WTC11 (cell line): ENCODE measurements at regions not wholly inside any gene's neighbourhood (a gene's known extent, or its start where the extent isn't known, plus 50 kb on each side); places are given as distances from the start of the nearest gene placed in this dataset.

Experiments used
- ATAC-seq: fragments of 200-7000 bp; cut with Tn5 transposase; 2 replicates; pipeline ENCODE4 v1.10.0; 2021; ENCODE audit warnings: mild to moderate bottlenecking, moderate library complexity
- CTCF ChIA-PET: fragments of 300-600 bp; sonication (Branson Sonifier 250); formaldehyde crosslinking; loops from one replicate; lab custom pipeline; 2021; ENCODE audit warnings: antibody characterized with exemption; lab: Charles Lee
- POLR2A ChIA-PET: fragments of 350-600 bp; sonication (Branson Sonifier 250); formaldehyde crosslinking; loops from one replicate; lab custom pipeline; 2021; ENCODE audit warnings: antibody characterized with exemption; lab: Charles Lee
- DNase-seq: peaks from one replicate; pipeline ENCODE4 v3.0.0; 2021; ENCODE audit warnings: low spot score
- H3K27ac Mint-ChIP-seq: 2 replicates; pipeline ENCODE4 v1.8.0; 2021; ENCODE audit warnings: mixed read lengths
- H3K27me3 Mint-ChIP-seq: 2 replicates; pipeline ENCODE4 v1.8.0; 2021; ENCODE audit warnings: low read depth, mild to moderate bottlenecking, moderate library complexity, mixed read lengths
- H3K36me3 Mint-ChIP-seq: 2 replicates; pipeline ENCODE4 v1.8.0; 2021; ENCODE audit warnings: mixed read lengths
- H3K4me1 Mint-ChIP-seq: 2 replicates; pipeline ENCODE4 v1.8.0; 2022; ENCODE audit warnings: mixed read lengths
- H3K4me3 Mint-ChIP-seq: 2 replicates; pipeline ENCODE4 v1.8.0; 2021; ENCODE audit warnings: mild to moderate bottlenecking, moderate library complexity, mixed read lengths
- H3K9me3 Mint-ChIP-seq: 2 replicates; pipeline ENCODE4 v1.8.0; 2021; ENCODE audit warnings: mixed read lengths
- CREB1 ChIP-seq: sonication (generic); formaldehyde crosslinking; IDR thresholded peaks from 2 replicates; pipeline ENCODE4 v1.8.0; 2023; ENCODE audit warnings: mild to moderate bottlenecking, missing genetic modification reagents
- GTF2I ChIP-seq: fragments of 250-450 bp; sonication (Bioruptor Pico); conservative IDR thresholded peaks from 2 replicates; pipeline ENCODE4 v1.4.0; 2021; ENCODE audit warnings: mild to moderate bottlenecking
- JAZF1 ChIP-seq: fragments of 250-450 bp; sonication (Bioruptor Pico); IDR thresholded peaks from 2 replicates; pipeline ENCODE4 v1.9.0; 2021; ENCODE audit warnings: moderate library complexity, mild to moderate bottlenecking, inconsistent platforms
- KAT7 ChIP-seq: sonication (generic); formaldehyde crosslinking; IDR thresholded peaks from 2 replicates; pipeline ENCODE4 v1.8.1; 2023; ENCODE audit warnings: missing genetic modification reagents, mild to moderate bottlenecking, borderline replicate concordance
- NR3C1 ChIP-seq: sonication (generic); formaldehyde crosslinking; conservative IDR thresholded peaks from 2 replicates; pipeline ENCODE4 v1.8.1; 2023; ENCODE audit warnings: low read depth, mild to moderate bottlenecking, missing genetic modification reagents
- OVOL2 ChIP-seq: fragments of 250-450 bp; sonication (Bioruptor Pico); IDR thresholded peaks from 2 replicates; pipeline ENCODE4 v1.9.0; 2021; ENCODE audit warnings: mild to moderate bottlenecking, borderline replicate concordance
- PRDM15 ChIP-seq: sonication (generic); formaldehyde crosslinking; IDR thresholded peaks from 2 replicates; pipeline ENCODE4 v1.8.0; 2022; ENCODE audit warnings: missing genetic modification reagents
- RELA ChIP-seq: sonication (generic); formaldehyde crosslinking; IDR thresholded peaks from 2 replicates; pipeline ENCODE4 v1.8.1; 2022; ENCODE audit warnings: missing genetic modification reagents, mild to moderate bottlenecking, borderline replicate concordance
- TCF7 ChIP-seq: sonication (generic); formaldehyde crosslinking; IDR thresholded peaks from 2 replicates; pipeline ENCODE4 v1.8.0; 2022; ENCODE audit warnings: mild to moderate bottlenecking, low read depth, missing genetic modification reagents, moderate library complexity
- TEAD1 ChIP-seq: sonication (generic); formaldehyde crosslinking; IDR thresholded peaks from 2 replicates; pipeline ENCODE4 v1.8.0; 2022; ENCODE audit warnings: mild to moderate bottlenecking, missing genetic modification reagents
- ZNF317 ChIP-seq: sonication (generic); formaldehyde crosslinking; IDR thresholded peaks from 2 replicates; pipeline ENCODE4 v1.8.1; 2023; ENCODE audit warnings: low read depth, mild to moderate bottlenecking, moderate library complexity, missing genetic modification reagents, borderline replicate concordance
- ZNF416 ChIP-seq: fragments of 250-450 bp; sonication (Bioruptor Pico); IDR thresholded peaks from 2 replicates; pipeline ENCODE4 v1.9.0; 2021; ENCODE audit warnings: mild to moderate bottlenecking, inconsistent platforms
- ZNF532 ChIP-seq: fragments of 250-450 bp; sonication (Bioruptor Pico); IDR thresholded peaks from 2 replicates; pipeline ENCODE4 v1.9.0; 2021; ENCODE audit warnings: mild to moderate bottlenecking, borderline replicate concordance
- TF ChIP-seq, protein P1 (sequence below): sonication (generic); formaldehyde crosslinking; IDR thresholded peaks from 2 replicates; pipeline ENCODE4 v1.8.1; 2023; ENCODE audit warnings: mild to moderate bottlenecking, moderate library complexity, missing genetic modification reagents
- TF ChIP-seq, protein P2 (sequence below): sonication (generic); formaldehyde crosslinking; IDR thresholded peaks from 2 replicates; pipeline ENCODE4 v1.8.1; 2022; ENCODE audit warnings: low read depth, missing genetic modification reagents, borderline replicate concordance
- TF ChIP-seq, protein P3 (sequence below): sonication (generic); formaldehyde crosslinking; IDR thresholded peaks from 2 replicates; pipeline ENCODE4 v1.8.1; 2022; ENCODE audit warnings: low read depth, mild to moderate bottlenecking, moderate library complexity, missing genetic modification reagents, borderline replicate concordance
- TF ChIP-seq, protein P4 (sequence below): sonication (generic); formaldehyde crosslinking; IDR thresholded peaks from 2 replicates; pipeline ENCODE4 v1.8.1; 2023; ENCODE audit warnings: mild to moderate bottlenecking, missing genetic modification reagents
- TF ChIP-seq, protein P5 (sequence below): sonication (generic); formaldehyde crosslinking; IDR thresholded peaks from 2 replicates; pipeline ENCODE4 v1.8.1; 2023; ENCODE audit warnings: mild to moderate bottlenecking, missing genetic modification reagents, moderate library complexity

DNA sequence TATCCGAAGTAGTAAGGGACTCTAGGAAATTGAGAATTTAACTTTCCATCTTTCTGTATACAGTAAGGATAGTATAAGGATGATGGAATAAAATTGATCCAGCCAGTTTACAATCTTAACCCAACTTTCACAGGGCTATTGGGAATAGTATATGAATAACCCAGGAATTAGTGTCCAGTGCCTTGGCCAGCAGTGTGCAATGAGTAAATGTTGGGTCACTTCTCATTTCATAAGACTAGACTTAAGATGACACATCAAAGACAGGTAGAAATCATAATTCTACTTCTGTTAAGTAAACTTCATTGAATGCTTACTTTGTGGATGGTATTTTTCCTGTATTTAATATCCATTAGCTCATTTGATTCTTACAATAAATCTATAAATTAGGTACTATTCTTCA lies 949.6 kb upstream of the GOT2 start:
- Mint-ChIP-seq H3K36me3 (peaks cover 40% of the 10 kb centered on the region), H3K4me3 (no peak overlapping the region), H3K4me1 (peaks cover 16% of the 10 kb centered on the region), H3K27ac (no peak overlapping the region), H3K9me3 (peaks cover 53% of the 10 kb centered on the region)
- ChIA-PET CTCF (no interaction called here), POLR2A (no interaction called here)
- no peak for ATAC-seq
- DNase-seq, result no peak
- TF ChIP-seq ZNF416 (CRISPR knock-in tag) (no peak), OVOL2 (CRISPR knock-in tag) (no peak)
- TF ChIP-seq, protein P1, sequence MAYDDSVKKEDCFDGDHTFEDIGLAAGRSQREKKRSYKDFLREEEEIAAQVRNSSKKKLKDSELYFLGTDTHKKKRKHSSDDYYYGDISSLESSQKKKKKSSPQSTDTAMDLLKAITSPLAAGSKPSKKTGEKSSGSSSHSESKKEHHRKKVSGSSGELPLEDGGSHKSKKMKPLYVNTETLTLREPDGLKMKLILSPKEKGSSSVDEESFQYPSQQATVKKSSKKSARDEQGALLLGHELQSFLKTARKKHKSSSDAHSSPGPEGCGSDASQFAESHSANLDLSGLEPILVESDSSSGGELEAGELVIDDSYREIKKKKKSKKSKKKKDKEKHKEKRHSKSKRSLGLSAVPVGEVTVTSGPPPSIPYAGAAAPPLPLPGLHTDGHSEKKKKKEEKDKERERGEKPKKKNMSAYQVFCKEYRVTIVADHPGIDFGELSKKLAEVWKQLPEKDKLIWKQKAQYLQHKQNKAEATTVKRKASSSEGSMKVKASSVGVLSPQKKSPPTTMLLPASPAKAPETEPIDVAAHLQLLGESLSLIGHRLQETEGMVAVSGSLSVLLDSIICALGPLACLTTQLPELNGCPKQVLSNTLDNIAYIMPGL (CRISPR knock-in tag), result no peak
- TF ChIP-seq, all 79 proteins: peak for 0
- no peaks in the 10 kb centered on the region; the same call in none of the 2 replicates for H3K27me3 Mint-ChIP-seq

GRCh38 chr16:59665618-59666220 lies 931.6 kb upstream of the GOT2 start:
- ATAC-seq (no peak), DNase-seq (no peak)
- Mint-ChIP-seq H3K27ac (no peak overlapping the region), H3K9me3 (peaks cover 26% of the 10 kb centered on the region), H3K4me1 (no peaks in the 10 kb centered on the region), H3K27me3 (no peaks in the 10 kb centered on the region), H3K4me3 (no peak overlapping the region), H3K36me3 (peaks cover 9% of the 10 kb centered on the region)
- POLR2A ChIA-PET, result no interaction called here
- CTCF ChIA-PET, result no interaction called here
- TF ChIP-seq ZNF317 (CRISPR knock-in tag) (no peak), ZNF532 (CRISPR knock-in tag) (no peak), TEAD1 (CRISPR knock-in tag) (no peak), JAZF1 (no peak), PRDM15 (CRISPR knock-in tag) (no peak), RELA (no peak), KAT7 (CRISPR knock-in tag) (no peak), NR3C1 (CRISPR knock-in tag) (no peak), GTF2I (CRISPR knock-in tag) (no peak), CREB1 (CRISPR knock-in tag) (no peak), TCF7 (no peak)
- TF ChIP-seq, protein P2, sequence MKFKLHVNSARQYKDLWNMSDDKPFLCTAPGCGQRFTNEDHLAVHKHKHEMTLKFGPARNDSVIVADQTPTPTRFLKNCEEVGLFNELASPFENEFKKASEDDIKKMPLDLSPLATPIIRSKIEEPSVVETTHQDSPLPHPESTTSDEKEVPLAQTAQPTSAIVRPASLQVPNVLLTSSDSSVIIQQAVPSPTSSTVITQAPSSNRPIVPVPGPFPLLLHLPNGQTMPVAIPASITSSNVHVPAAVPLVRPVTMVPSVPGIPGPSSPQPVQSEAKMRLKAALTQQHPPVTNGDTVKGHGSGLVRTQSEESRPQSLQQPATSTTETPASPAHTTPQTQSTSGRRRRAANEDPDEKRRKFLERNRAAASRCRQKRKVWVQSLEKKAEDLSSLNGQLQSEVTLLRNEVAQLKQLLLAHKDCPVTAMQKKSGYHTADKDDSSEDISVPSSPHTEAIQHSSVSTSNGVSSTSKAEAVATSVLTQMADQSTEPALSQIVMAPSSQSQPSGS (CRISPR knock-in tag), result no peak
- TF ChIP-seq, protein P3, sequence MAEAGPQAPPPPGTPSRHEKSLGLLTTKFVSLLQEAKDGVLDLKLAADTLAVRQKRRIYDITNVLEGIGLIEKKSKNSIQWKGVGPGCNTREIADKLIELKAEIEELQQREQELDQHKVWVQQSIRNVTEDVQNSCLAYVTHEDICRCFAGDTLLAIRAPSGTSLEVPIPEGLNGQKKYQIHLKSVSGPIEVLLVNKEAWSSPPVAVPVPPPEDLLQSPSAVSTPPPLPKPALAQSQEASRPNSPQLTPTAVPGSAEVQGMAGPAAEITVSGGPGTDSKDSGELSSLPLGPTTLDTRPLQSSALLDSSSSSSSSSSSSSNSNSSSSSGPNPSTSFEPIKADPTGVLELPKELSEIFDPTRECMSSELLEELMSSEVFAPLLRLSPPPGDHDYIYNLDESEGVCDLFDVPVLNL (CRISPR knock-in tag), result no peak
- TF ChIP-seq, protein P4, sequence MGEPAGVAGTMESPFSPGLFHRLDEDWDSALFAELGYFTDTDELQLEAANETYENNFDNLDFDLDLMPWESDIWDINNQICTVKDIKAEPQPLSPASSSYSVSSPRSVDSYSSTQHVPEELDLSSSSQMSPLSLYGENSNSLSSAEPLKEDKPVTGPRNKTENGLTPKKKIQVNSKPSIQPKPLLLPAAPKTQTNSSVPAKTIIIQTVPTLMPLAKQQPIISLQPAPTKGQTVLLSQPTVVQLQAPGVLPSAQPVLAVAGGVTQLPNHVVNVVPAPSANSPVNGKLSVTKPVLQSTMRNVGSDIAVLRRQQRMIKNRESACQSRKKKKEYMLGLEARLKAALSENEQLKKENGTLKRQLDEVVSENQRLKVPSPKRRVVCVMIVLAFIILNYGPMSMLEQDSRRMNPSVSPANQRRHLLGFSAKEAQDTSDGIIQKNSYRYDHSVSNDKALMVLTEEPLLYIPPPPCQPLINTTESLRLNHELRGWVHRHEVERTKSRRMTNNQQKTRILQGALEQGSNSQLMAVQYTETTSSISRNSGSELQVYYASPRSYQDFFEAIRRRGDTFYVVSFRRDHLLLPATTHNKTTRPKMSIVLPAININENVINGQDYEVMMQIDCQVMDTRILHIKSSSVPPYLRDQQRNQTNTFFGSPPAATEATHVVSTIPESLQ (CRISPR knock-in tag), result no peak
- TF ChIP-seq, protein P5, sequence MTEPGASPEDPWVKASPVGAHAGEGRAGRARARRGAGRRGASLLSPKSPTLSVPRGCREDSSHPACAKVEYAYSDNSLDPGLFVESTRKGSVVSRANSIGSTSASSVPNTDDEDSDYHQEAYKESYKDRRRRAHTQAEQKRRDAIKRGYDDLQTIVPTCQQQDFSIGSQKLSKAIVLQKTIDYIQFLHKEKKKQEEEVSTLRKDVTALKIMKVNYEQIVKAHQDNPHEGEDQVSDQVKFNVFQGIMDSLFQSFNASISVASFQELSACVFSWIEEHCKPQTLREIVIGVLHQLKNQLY (CRISPR knock-in tag), result no peak
